ENCODE measurements at regions not wholly inside any gene's neighbourhood (a gene's known extent, or its start where the extent isn't known, plus 50 kb on each side); places are given as distances from the start of the nearest gene placed in this dataset.

DNA sequence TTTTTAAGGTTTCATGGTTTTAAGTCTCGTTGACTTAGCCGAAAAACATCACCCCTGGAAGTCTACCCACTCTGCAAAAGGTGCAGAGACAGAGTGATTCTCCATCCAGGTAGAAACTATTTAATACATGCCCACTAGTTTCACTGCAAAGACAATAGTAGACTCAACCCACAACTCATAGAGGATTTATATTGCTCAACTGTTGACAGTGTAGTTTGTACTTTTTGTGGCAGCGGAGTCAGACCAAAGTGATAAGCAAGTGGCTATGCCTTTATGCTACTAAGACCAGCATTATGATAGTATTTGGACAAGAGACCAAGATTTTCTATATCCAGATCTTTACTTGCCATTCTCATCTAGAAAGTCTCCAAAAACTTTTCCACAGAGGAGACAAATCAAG is 98.8 kb upstream of the ZBTB20 start:
- 100% methylated on average over 2 of the region's 3 CpGs; no CpG with 5 or more reads in 1 of the 2 experiments for WGBS, 2 experiments (ENCODE audit: extremely low coverage in 2 of 2, insufficient read length in 1 of 2)
- DNase-seq = no peak
- Histone ChIP-seq H4K91ac (ENCODE audit: insufficient read depth, low read depth, low read length) (peak overlapping the region; percentile 8; the same call in 1 of the 2 replicates), H3K4me3 (ENCODE audit: insufficient read depth, low read depth, low read length) (no peak overlapping the region), H3K9ac (ENCODE audit: low read depth, low read length) (no peak overlapping the region), H3K79me1 (ENCODE audit: low read depth in 1 of 2, low read length in 2 of 2) (no peaks in the 10 kb centered on the region), H3K4me2 (ENCODE audit: low read depth, low read length) (no peak overlapping the region; the same call in 1 of the 2 replicates), H2BK20ac (ENCODE audit: low read depth, low read length) (peak overlapping the region; percentile 86), H3K27ac (ENCODE audit: insufficient read depth, low read length) (no peak overlapping the region), H3K4ac (ENCODE audit: low read depth, low read length) (peak overlapping the region; percentile 9; the same call in 1 of the 2 replicates), H3K4me1 (ENCODE audit: control insufficient read depth, insufficient read depth, low read length) (peaks cover 5% of the 10 kb centered on the region), H4K5ac (ENCODE audit: low read depth, low read length) (no peak overlapping the region; the same call in 1 of the 2 replicates), H3K9me3 (ENCODE audit: control insufficient read depth, insufficient read depth, low read length) (no peaks in the 10 kb centered on the region), H3K36me3 (ENCODE audit: control insufficient read depth, insufficient read depth, low read length) (no peaks in the 10 kb centered on the region), H4K8ac (ENCODE audit: low read depth in 2 of 2, low read length in 2 of 2) (peak overlapping the region in 1 of 2 experiments; percentile 1; a peak in 2 of 4 replicates), H2AFZ (replicated peaks; ENCODE audit: low read length, poor library complexity) (no peak overlapping the region), H3K23ac (ENCODE audit: low read depth, low read length) (no peak overlapping the region), H2AK5ac (ENCODE audit: low read depth, low read length) (0 out of 2 replicates have a peak overlapping the region, but pooled peaks have one; percentile 17), H2BK5ac (ENCODE audit: low read depth, low read length, poor library complexity, severe bottlenecking) (no peak overlapping the region), H3K56ac (ENCODE audit: extremely low read depth, insufficient read depth, low read length) (no peak overlapping the region), H3K18ac (ENCODE audit: low read depth, low read length) (no peak overlapping the region; the same call in 1 of the 2 replicates), H3K27me3 (ENCODE audit: control insufficient read depth, insufficient read depth, low read length) (no peaks in the 10 kb centered on the region), H3K14ac (replicated peaks; ENCODE audit: low read depth, low read length) (peak overlapping the region; percentile 65; the same call in 1 of the 2 replicates), H4K20me1 (ENCODE audit: insufficient read depth, low read length) (no peaks in the 10 kb centered on the region), H2AK9ac (replicated peaks; ENCODE audit: low read depth, low read length, poor library complexity) (no peak overlapping the region), H2BK15ac (ENCODE audit: low read depth, low read length) (peak overlapping the region; percentile 55; the same call in 1 of the 3 replicates), H2BK120ac (ENCODE audit: low read depth, low read length) (peak overlapping the region; percentile 69; the same call in 1 of the 2 replicates), H3K9me1 (ENCODE audit: insufficient read depth, low read length) (no peaks in the 10 kb centered on the region)
- no peak; the same call in 1 of the 2 replicates for ATAC-seq (ENCODE audit: low read depth)
- dilution Hi-C loops (cut with HindIII; ENCODE audit: low sequenced_read_pairs, unreplicated experiment) = no loop called here
- POLR2A ChIA-PET (ENCODE audit: unreplicated experiment) = no interaction called here
- intact Hi-C loops (cut with micrococcal nuclease) = loop anchor here (1.0 kb wide), 1 partner anchor 44 kb away; no protein-coding TSS in a partner anchor
- in situ Hi-C loops (cut with MboI; ENCODE audit: low sequenced_read_pairs) = no loop called here
- TF ChIP-seq SMC3 (IDR thresholded peaks at IDR 0.05; ENCODE audit: low read depth, low read length) (no peak), NFE2L2 (IDR thresholded peaks at IDR 0.05; ENCODE audit: low read depth, low read length) (no peak), CEBPB (IDR thresholded peaks at IDR 0.05; ENCODE audit: low read depth, low read length) (peak; percentile 62)
- CTCF ChIA-PET = interaction anchor here (0.8 to 2.4 kb wide), 2 partner anchors 28 to 112 kb away, joined by 3 to 7 read pairs; no protein-coding TSS in a partner anchor
- no TSS peak for BruUV-seq (replicated peaks)
